Kidney (tissue), 13 donors: ENCODE measurements at regions not wholly inside any gene's neighbourhood (a gene's known extent, or its start where the extent isn't known, plus 50 kb on each side); places are given as distances from the start of the nearest gene placed in this dataset.

ENCODE experiments used
- DNase-seq, 5 donors: peaks; one replicate each; pipeline ENCODE4 v3.0.0-alpha.2; 2013 to 2020
- FAIRE-seq: peaks from 2 replicates; lab custom pipeline; 2012; peaks lifted over from hg19 to GRCh38; lab: Jason Lieb, UNC
- H3K27ac ChIP-seq, 2 donors: one replicate each; pipeline ENCODE4 v1.7.0; 2013; ENCODE audit warnings: low read depth in 2 of 2, low read length in 2 of 2, inconsistent platforms in 1 of 2
- H3K27me3 ChIP-seq: one replicate; pipeline ENCODE4 v1.7.1; 2013; ENCODE audit warnings: low read length, inconsistent platforms; ENCODE audit not compliant: control insufficient read depth, insufficient read depth
- H3K36me3 ChIP-seq, 3 donors: one replicate each; pipeline versions ENCODE4 v1.7.0 to v1.7.1; 2013; ENCODE audit warnings: low read length in 3 of 3, control low read depth in 1 of 3, inconsistent platforms in 1 of 3; ENCODE audit not compliant: insufficient read depth in 3 of 3, control insufficient read depth in 2 of 3
- H3K4me1 ChIP-seq, 3 donors: one replicate each; pipeline versions ENCODE4 v1.7.0 to v1.7.1; 2013; ENCODE audit warnings: low read length in 3 of 3, inconsistent platforms in 1 of 3, low read depth in 1 of 3; ENCODE audit not compliant: control insufficient read depth in 2 of 3, insufficient read depth in 2 of 3
- H3K4me3 ChIP-seq, 3 donors: one replicate each; pipeline versions ENCODE4 v1.7.0 to v1.8.1; 2013; ENCODE audit warnings: low read length in 3 of 3, control low read depth in 1 of 3, inconsistent platforms in 1 of 3
- H3K9ac ChIP-seq, 3 donors: one replicate each; pipeline versions ENCODE4 v1.7.0 to v1.7.1; 2013; ENCODE audit warnings: low read length in 3 of 3, control low read depth in 1 of 3, inconsistent platforms in 1 of 3
- H3K9me3 ChIP-seq, 3 donors: one replicate each; pipeline versions ENCODE4 v1.7.0 to v1.7.1; 2013; ENCODE audit warnings: low read length in 3 of 3, control low read depth in 1 of 3, inconsistent platforms in 1 of 3; ENCODE audit not compliant: control insufficient read depth in 2 of 3, insufficient read depth in 1 of 3
- intact Hi-C: fragments of 100-400 bp; cut with DNase I; formaldehyde crosslinking; loops from one replicate; pipeline ENCODE4 v1.11.1; 2022
- TF ChIP-seq, protein P1 (sequence below): IDR thresholded peaks from 3 replicates; pipeline ENCODE4 v1.5.1; 2012; ENCODE audit warnings: mild to moderate bottlenecking, moderate library complexity, borderline replicate concordance; ENCODE audit not compliant: insufficient read depth; ENCODE audit errors: extremely low read depth
- donor health status: control.
- donor health status: control.
- donor health status: control.
- donor health status: control.
- donor health status: control.
- donor health status: DM: yes; HTN: yes; CAD: no.
- donor health status: Normal renal cell carcinoma (clear cell type).

DNA sequence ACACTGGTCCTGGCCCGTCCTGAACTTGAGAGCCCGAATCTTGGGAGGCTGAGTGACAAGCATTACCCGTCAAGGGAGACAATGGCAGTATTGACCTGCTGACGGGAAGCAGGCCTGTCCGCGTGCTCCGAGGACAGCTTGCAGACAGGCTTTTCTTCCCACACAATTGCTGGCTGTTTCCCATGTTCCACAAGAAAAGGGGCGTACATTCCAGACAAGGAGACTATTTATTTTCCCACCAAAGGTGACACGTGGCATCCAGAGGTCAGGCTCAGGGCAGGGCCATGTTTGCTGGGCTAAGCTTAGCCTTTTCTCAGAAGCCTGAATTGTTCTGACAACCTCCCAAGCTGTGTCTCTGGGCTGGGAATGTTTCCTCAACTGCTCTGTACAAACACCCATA, 86.9 kb upstream of the SPON1 start:
- intact Hi-C loops: no loop called here
- no peaks in the 10 kb centered on the region for H3K36me3 ChIP-seq
- no peak overlapping the region for H3K4me3 ChIP-seq
- no peak for FAIRE-seq
- DNase-seq: no peak
- TF ChIP-seq, protein P1, sequence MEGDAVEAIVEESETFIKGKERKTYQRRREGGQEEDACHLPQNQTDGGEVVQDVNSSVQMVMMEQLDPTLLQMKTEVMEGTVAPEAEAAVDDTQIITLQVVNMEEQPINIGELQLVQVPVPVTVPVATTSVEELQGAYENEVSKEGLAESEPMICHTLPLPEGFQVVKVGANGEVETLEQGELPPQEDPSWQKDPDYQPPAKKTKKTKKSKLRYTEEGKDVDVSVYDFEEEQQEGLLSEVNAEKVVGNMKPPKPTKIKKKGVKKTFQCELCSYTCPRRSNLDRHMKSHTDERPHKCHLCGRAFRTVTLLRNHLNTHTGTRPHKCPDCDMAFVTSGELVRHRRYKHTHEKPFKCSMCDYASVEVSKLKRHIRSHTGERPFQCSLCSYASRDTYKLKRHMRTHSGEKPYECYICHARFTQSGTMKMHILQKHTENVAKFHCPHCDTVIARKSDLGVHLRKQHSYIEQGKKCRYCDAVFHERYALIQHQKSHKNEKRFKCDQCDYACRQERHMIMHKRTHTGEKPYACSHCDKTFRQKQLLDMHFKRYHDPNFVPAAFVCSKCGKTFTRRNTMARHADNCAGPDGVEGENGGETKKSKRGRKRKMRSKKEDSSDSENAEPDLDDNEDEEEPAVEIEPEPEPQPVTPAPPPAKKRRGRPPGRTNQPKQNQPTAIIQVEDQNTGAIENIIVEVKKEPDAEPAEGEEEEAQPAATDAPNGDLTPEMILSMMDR: no peak
- no peaks in the 10 kb centered on the region for H3K9me3 ChIP-seq
- no peak overlapping the region for H3K27ac ChIP-seq
- no peak overlapping the region for H3K9ac ChIP-seq
- H3K27me3 ChIP-seq: no peaks in the 10 kb centered on the region
- peaks cover 0 to 4% (median 3%) of the 10 kb centered on the region in 3 donors for H3K4me1 ChIP-seq

DNA sequence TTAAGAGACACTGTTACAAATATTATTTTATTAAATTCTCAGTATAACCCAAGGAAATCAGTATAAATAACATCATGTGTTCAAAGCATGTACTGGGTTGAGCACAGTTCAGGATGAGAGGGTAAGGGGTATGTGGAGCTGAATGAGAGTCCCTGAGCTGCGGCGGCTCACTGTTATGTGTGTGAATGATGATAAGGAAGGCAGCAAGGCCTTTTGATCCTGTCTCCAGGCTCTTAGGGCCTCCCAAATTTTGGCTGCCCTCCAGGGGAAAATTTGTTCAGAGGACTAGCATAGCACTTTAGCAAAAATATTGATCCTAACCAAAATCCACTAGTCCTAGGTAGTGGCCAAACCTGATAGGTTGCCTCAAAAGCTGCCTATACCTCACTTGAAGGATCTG, 86.1 kb upstream of the SPON1 start:
- Histone ChIP-seq H3K27ac (no peak overlapping the region), H3K27me3 (no peaks in the 10 kb centered on the region), H3K4me3 (no peak overlapping the region), H3K4me1 (peaks cover 0 to 4% (median 3%) of the 10 kb centered on the region in 3 donors), H3K9ac (no peak overlapping the region), H3K36me3 (no peaks in the 10 kb centered on the region), H3K9me3 (no peaks in the 10 kb centered on the region)
- DNase-seq (peak in 1 of 5 donors; percentile 29), FAIRE-seq (no peak)
- TF ChIP-seq, protein P1: no peak
- intact Hi-C loops: no loop called here

- FAIRE-seq (no peak), DNase-seq (no peak)
- H3K9ac ChIP-seq: no peak overlapping the region
- H3K9me3 ChIP-seq: no peaks in the 10 kb centered on the region
- intact Hi-C loops: no loop called here
- H3K4me1 ChIP-seq: peaks cover 0 to 4% (median 3%) of the 10 kb centered on the region in 3 donors
- no peaks in the 10 kb centered on the region for H3K27me3 ChIP-seq
- H3K4me3 ChIP-seq: peak overlapping the region in 1 of 3 donors; percentile 17
- no peak overlapping the region for H3K27ac ChIP-seq
- no peaks in the 10 kb centered on the region for H3K36me3 ChIP-seq
- TF ChIP-seq, protein P1: no peak
Measured at GRCh38 chr11:13878077-13878476, 84.4 kb upstream of the SPON1 start.

DNA sequence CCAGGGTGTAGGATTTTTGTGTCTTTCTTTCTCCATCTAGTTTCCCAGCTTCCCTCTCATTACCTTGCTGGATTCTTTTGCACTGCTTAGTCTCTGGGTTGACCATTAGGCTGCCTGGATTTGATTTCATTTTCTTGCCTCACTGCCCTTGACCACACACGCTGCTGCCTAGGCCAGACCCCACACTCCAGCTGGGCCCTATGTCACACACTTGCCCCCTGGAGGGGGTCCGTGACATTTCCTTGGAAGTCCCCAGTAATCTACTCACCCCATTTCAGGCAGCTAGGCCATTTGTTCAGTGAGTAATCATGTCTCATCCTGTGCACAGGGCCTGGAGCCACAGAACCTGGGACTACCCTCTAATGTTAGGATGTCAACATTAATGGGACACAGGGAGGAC, 81.9 kb upstream of the SPON1 start:
- Histone ChIP-seq H3K4me1 (peaks cover 0 to 4% (median 0%) of the 10 kb centered on the region in 3 donors), H3K27me3 (no peaks in the 10 kb centered on the region), H3K9me3 (no peaks in the 10 kb centered on the region), H3K4me3 (no peak overlapping the region), H3K36me3 (no peaks in the 10 kb centered on the region), H3K27ac (no peak overlapping the region), H3K9ac (no peak overlapping the region)
- TF ChIP-seq, protein P1: no peak
- DNase-seq: peak in 2 of 5 donors; percentile 28 to 50
- intact Hi-C loops: no loop called here
- no peak for FAIRE-seq
